Upper lobe of left lung (tissue), 6 donors: ENCODE measurements at regions not wholly inside any gene's neighbourhood (a gene's known extent, or its start where the extent isn't known, plus 50 kb on each side); places are given as distances from the start of the nearest gene placed in this dataset.

Experiments used
- ATAC-seq, 2 donors: fragments of 200-7000 bp; cut with Tn5 transposase; one replicate each; pipeline ENCODE4 v1.9.1; 2022; ENCODE audit warnings: mild to moderate bottlenecking in 2 of 2, moderate library complexity in 2 of 2; ENCODE audit not compliant: low FRiP score in 2 of 2
- DNase-seq, 2 donors: peaks; one replicate each; pipeline ENCODE4 v3.0.0-alpha.2; 2019 to 2020
- H3K27ac ChIP-seq, 4 donors: fragments of 200-600 bp; sonication (generic); one replicate each; pipeline ENCODE4 v1.5.1; 2016 to 2019
- H3K27me3 ChIP-seq, 4 donors: fragments of 200-600 bp; sonication (generic); one replicate each; pipeline ENCODE4 v1.5.1; 2017 to 2019
- H3K36me3 ChIP-seq, 4 donors: fragments of 200-600 bp; sonication (generic); one replicate each; pipeline ENCODE4 v1.5.1; 2016 to 2019
- H3K4me1 ChIP-seq, 4 donors: fragments of 200-600 bp; sonication (generic); one replicate each; pipeline ENCODE4 v1.5.1; 2018 to 2019
- H3K4me3 ChIP-seq, 4 donors: fragments of 200-600 bp; sonication (generic); one replicate each; pipeline ENCODE4 v1.5.1; 2017 to 2019; ENCODE audit warnings: mild to moderate bottlenecking in 2 of 4, moderate library complexity in 1 of 4
- H3K9me3 ChIP-seq, 4 donors: fragments of 200-600 bp; sonication (generic); one replicate each; pipeline ENCODE4 v1.5.1; 2018 to 2019
- EP300 ChIP-seq, 4 donors: sonication (generic); formaldehyde crosslinking; IDR thresholded peaks; one replicate each; pipeline ENCODE4 v1.5.1; 2017; ENCODE audit warnings: antibody characterized with exemption in 4 of 4, control low read depth in 2 of 4
- POLR2A ChIP-seq, 4 donors: fragments of 450-650 bp; IDR thresholded peaks; one replicate each; pipeline ENCODE4 v1.5.1; 2016 to 2017; ENCODE audit warnings: antibody characterized with exemption in 4 of 4, mild to moderate bottlenecking in 2 of 4
- POLR2AphosphoS5 ChIP-seq, 2 donors: sonication (generic); formaldehyde crosslinking; IDR thresholded peaks; one replicate each; pipeline ENCODE4 v1.5.1; 2017; ENCODE audit warnings: antibody characterized with exemption in 2 of 2
- WGBS, 2 donors: methylation state at CpG; one replicate each; pipeline ENCODE4 v1.1.5; 2017 to 2018; 5-methylcytosine and 5-hydroxymethylcytosine counted together
- TF ChIP-seq, protein P1 (sequence below), 6 experiments: fragments of 450-650 bp in 4 of 6; fragments of 200-600 bp in 2 of 6; sonication (generic) in 2 of 6; IDR thresholded peaks; one replicate each; pipeline ENCODE4 v1.5.1; 2016 to 2019; ENCODE audit warnings: antibody characterized with exemption in 6 of 6
- donor health status: DM: no; HTN: no; CAD: no; lungs with moderate emphysema.
- donor health status: DM: no; HTN: yes; CAD: no; lungs with severe emphysema.

DNA sequence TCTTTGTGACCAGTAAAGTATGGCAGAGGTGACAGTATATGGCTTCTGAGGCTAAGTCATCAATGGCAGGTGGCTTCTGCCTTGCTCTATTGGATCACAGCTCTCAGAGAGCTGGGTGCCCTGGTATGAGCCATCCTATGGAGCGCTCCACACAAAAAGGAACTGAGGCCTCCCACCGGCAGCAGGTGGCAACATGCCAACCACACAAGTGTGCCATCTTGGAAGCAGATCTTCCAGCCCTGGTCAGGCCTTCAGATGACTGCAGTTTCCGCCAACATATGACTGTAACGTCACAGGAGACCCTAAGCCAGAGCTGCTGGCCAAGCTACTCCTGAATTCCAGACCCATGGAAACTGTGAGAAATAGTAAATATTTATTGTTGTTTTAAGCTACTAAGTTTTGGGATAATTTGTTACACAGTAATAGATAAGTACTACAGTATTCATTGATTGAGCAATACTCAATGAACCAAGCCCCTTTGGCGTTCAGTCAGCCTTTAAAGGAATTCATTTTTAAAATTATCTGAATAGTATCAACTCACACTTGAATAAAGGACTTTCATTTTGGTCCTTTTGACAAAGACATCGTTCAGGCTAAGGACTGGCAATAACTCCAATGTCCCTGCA, 69.4 kb upstream of the LHX1 start:
- Histone ChIP-seq H3K36me3 (no peaks in the 10 kb centered on the region), H3K4me3 (no peak overlapping the region), H3K9me3 (peaks cover 0 to 3% (median 0%) of the 10 kb centered on the region in 4 donors), H3K27me3 (no peaks in the 10 kb centered on the region), H3K27ac (no peak overlapping the region), H3K4me1 (no peaks in the 10 kb centered on the region)
- no peak for DNase-seq
- no peak for ATAC-seq
- WGBS, 2 donors: 76 to 77% methylated on average over 4 to 6 of the region's 6 CpGs
- TF ChIP-seq EP300 (IDR thresholded peaks at IDR 0.05) (no peak), POLR2A (IDR thresholded peaks at IDR 0.05) (no peak), POLR2AphosphoS5 (IDR thresholded peaks at IDR 0.05) (no peak)
- TF ChIP-seq, protein P1, sequence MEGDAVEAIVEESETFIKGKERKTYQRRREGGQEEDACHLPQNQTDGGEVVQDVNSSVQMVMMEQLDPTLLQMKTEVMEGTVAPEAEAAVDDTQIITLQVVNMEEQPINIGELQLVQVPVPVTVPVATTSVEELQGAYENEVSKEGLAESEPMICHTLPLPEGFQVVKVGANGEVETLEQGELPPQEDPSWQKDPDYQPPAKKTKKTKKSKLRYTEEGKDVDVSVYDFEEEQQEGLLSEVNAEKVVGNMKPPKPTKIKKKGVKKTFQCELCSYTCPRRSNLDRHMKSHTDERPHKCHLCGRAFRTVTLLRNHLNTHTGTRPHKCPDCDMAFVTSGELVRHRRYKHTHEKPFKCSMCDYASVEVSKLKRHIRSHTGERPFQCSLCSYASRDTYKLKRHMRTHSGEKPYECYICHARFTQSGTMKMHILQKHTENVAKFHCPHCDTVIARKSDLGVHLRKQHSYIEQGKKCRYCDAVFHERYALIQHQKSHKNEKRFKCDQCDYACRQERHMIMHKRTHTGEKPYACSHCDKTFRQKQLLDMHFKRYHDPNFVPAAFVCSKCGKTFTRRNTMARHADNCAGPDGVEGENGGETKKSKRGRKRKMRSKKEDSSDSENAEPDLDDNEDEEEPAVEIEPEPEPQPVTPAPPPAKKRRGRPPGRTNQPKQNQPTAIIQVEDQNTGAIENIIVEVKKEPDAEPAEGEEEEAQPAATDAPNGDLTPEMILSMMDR (IDR thresholded peaks at IDR 0.05): no peak

GRCh38 chr17:36868777-36869176, 68.5 kb upstream of the LHX1 start:
- H3K36me3 ChIP-seq: no peaks in the 10 kb centered on the region
- DNase-seq (no peak), ATAC-seq (no peak)
- H3K27ac ChIP-seq: no peak overlapping the region
- no peaks in the 10 kb centered on the region for H3K27me3 ChIP-seq
- H3K9me3 ChIP-seq: peaks cover 0 to 3% (median 0%) of the 10 kb centered on the region in 4 donors
- no peak for TF ChIP-seq EP300 (IDR thresholded peaks at IDR 0.05)
- no peak for TF ChIP-seq POLR2AphosphoS5 (IDR thresholded peaks at IDR 0.05)
- TF ChIP-seq, protein P1 (IDR thresholded peaks at IDR 0.05): no peak
- TF ChIP-seq POLR2A (IDR thresholded peaks at IDR 0.05): no peak
- 55 to 74% methylated on average over 7 to 10 of the region's 10 CpGs for WGBS, 2 donors
- no peak overlapping the region for H3K4me3 ChIP-seq
- no peaks in the 10 kb centered on the region for H3K4me1 ChIP-seq

DNA sequence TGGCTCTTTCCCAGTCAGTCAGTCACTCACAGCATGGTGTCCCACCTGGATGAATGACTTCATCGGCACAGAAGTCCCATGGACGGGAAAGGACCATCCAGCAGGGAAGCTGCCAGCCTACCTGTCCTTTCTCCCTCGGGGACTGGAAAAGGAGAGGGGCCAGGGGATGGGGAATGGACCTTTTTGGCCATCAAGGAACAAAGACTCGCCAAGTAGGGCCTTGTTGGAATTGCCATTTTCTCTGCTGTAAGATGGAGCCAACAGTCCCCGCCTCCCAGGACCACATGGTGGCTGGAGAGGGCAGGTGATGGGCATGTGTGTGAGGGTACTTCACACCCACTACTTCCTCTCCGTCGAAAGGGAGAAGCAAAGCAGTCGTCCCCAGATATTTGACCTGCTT, 67.8 kb upstream of the LHX1 start:
- TF ChIP-seq POLR2A (IDR thresholded peaks at IDR 0.05) (no peak), EP300 (IDR thresholded peaks at IDR 0.05) (no peak), POLR2AphosphoS5 (IDR thresholded peaks at IDR 0.05) (no peak)
- TF ChIP-seq, protein P1 (IDR thresholded peaks at IDR 0.05): no peak
- ATAC-seq (no peak), DNase-seq (no peak)
- H3K36me3 ChIP-seq: no peaks in the 10 kb centered on the region
- no peak overlapping the region for H3K27ac ChIP-seq
- H3K4me3 ChIP-seq: no peak overlapping the region
- 66 to 73% methylated on average over 8 of the region's 8 CpGs for WGBS, 2 donors
- no peaks in the 10 kb centered on the region for H3K27me3 ChIP-seq
- H3K4me1 ChIP-seq: no peaks in the 10 kb centered on the region
- peaks cover 0 to 3% (median 0%) of the 10 kb centered on the region in 4 donors for H3K9me3 ChIP-seq

- TF ChIP-seq EP300 (IDR thresholded peaks at IDR 0.05): no peak
- TF ChIP-seq POLR2AphosphoS5 (IDR thresholded peaks at IDR 0.05): no peak
- TF ChIP-seq, protein P1 (IDR thresholded peaks at IDR 0.05): no peak
- TF ChIP-seq POLR2A (IDR thresholded peaks at IDR 0.05): no peak
- H3K4me3 ChIP-seq: no peak overlapping the region
- no peaks in the 10 kb centered on the region for H3K36me3 ChIP-seq
- 60 to 72% methylated on average over 7 to 18 of the region's 18 CpGs for WGBS, 2 donors
- H3K27me3 ChIP-seq: no peaks in the 10 kb centered on the region
- no peaks in the 10 kb centered on the region for H3K4me1 ChIP-seq
- DNase-seq: no peak
- H3K9me3 ChIP-seq: peaks cover 0 to 3% (median 0%) of the 10 kb centered on the region in 4 donors
- no peak for ATAC-seq
- no peak overlapping the region for H3K27ac ChIP-seq
Observed at GRCh38 chr17:36869856-36870719, 67.2 kb upstream of the LHX1 start.
